CD4-positive, alpha-beta T cell (primary cell): ENCODE measurements at regions not wholly inside any gene's neighbourhood (a gene's known extent, or its start where the extent isn't known, plus 50 kb on each side); places are given as distances from the start of the nearest gene placed in this dataset.

Experiments
- ATAC-seq: fragments of 200-7000 bp; cut with Tn5 transposase; one replicate; pipeline ENCODE4 v1.10.0; 2022; ENCODE audit warnings: mild to moderate bottlenecking; ENCODE audit not compliant: poor library complexity
- CTCF ChIA-PET: fragments of 350-600 bp; sonication (Branson Sonifier 250); formaldehyde crosslinking; loops from one replicate; lab custom pipeline; 2021; ENCODE audit warnings: antibody characterized with exemption, inconsistent platforms; lab: Charles Lee
- POLR2A ChIA-PET: fragments of 350-600 bp; sonication (Branson Sonifier 250); formaldehyde crosslinking; loops from one replicate; lab custom pipeline; 2021; ENCODE audit warnings: antibody characterized with exemption, inconsistent platforms; lab: Charles Lee
- DNase-seq, 14 experiments: peaks; one replicate each; pipeline ENCODE4 v3.0.0-alpha.2; 2013 to 2020; ENCODE audit warnings: mixed read lengths in 2 of 14
- H3K27ac ChIP-seq, 2 donors: one replicate each; pipeline versions ENCODE4 v1.5.1 to v1.7.0; 2013; ENCODE audit warnings: low read length in 2 of 2, low read depth in 1 of 2, mild to moderate bottlenecking in 1 of 2
- H3K27me3 ChIP-seq, 2 experiments: 1 replicate in 1 of 2; 2 replicates in 1 of 2; pipeline versions ENCODE4 v1.6.1 to v1.7.0; 2013; ENCODE audit warnings: low read length in 2 of 2, control low read depth in 1 of 2, mild to moderate bottlenecking in 1 of 2, moderate library complexity in 1 of 2; ENCODE audit not compliant: insufficient read depth in 2 of 2, control insufficient read depth in 1 of 2
- H3K36me3 ChIP-seq: one replicate; pipeline ENCODE4 v1.6.1; 2013; ENCODE audit warnings: low read length, control low read depth; ENCODE audit not compliant: insufficient read depth
- H3K4me1 ChIP-seq: one replicate; pipeline ENCODE4 v1.6.1; 2013; ENCODE audit warnings: low read length, control low read depth; ENCODE audit not compliant: insufficient read depth
- H3K4me3 ChIP-seq: one replicate; pipeline ENCODE4 v1.5.1; 2013; ENCODE audit warnings: mild to moderate bottlenecking, low read length, moderate library complexity
- H3K9me3 ChIP-seq, 2 experiments: 1 replicate in 1 of 2; 2 replicates in 1 of 2; pipeline versions ENCODE4 v1.6.1 to v1.7.0; 2013; ENCODE audit warnings: low read length in 2 of 2, mild to moderate bottlenecking in 2 of 2, control low read depth in 1 of 2, moderate library complexity in 1 of 2; ENCODE audit not compliant: control insufficient read depth in 1 of 2, insufficient read depth in 1 of 2
- H3K27ac Mint-ChIP-seq: one replicate; pipeline ENCODE4 v1.8.0; 2020; ENCODE audit warnings: mixed read lengths
- H3K27me3 Mint-ChIP-seq: one replicate; pipeline ENCODE4 v1.8.0; 2021; ENCODE audit warnings: mixed read lengths
- H3K36me3 Mint-ChIP-seq: one replicate; pipeline ENCODE4 v1.8.0; 2021; ENCODE audit warnings: low read depth, mixed read lengths
- H3K4me1 Mint-ChIP-seq: one replicate; pipeline ENCODE4 v1.8.0; 2021; ENCODE audit warnings: low read depth, mixed read lengths
- H3K4me3 Mint-ChIP-seq: one replicate; pipeline ENCODE4 v1.8.0; 2020; ENCODE audit warnings: mild to moderate bottlenecking, mixed read lengths
- H3K9me3 Mint-ChIP-seq: one replicate; pipeline ENCODE4 v1.8.0; 2020; ENCODE audit warnings: mixed read lengths
- intact Hi-C, 2 experiments: fragments of 100-400 bp; cut with DNase I in 1 of 2; cut with micrococcal nuclease in 1 of 2; formaldehyde crosslinking; loops; one replicate each; pipeline versions ENCODE4 v1.15.1 to v1.9.0; 2023 to 2025; cut with DNase I, micrococcal nuclease
- TF ChIP-seq, protein P1 (sequence below): fragments of 200-600 bp; IDR thresholded peaks from one replicate; pipeline ENCODE4 v1.8.0; 2022; ENCODE audit warnings: antibody characterized with exemption, mild to moderate bottlenecking

DNA sequence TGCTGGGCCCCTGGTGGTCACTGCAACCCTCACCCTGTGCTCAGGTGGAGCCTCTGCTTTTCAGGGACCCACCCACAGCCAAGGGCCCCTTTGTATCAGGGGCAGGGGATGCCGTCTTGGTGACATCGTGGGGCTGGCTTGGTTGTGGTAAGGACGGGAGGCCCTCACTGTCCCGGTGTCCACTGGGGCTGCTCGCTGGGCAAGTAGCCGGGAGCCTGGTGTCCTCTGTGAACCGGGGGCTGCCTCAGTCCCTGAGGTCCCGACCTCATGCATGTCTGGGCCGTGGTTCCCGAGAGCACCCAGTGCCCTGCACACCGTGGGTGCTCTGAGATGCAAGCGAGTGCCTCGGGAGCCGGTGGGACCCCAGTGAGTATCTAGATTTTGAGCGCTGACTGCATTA lies 56.0 kb upstream of the TTC34 start:
- H3K27ac ChIP-seq = no peak overlapping the region
- no peak overlapping the region for H3K4me3 ChIP-seq
- Mint-ChIP-seq H3K4me1 (no peaks in the 10 kb centered on the region), H3K9me3 (no peaks in the 10 kb centered on the region), H3K27ac (no peak overlapping the region), H3K36me3 (no peaks in the 10 kb centered on the region), H3K4me3 (no peak overlapping the region), H3K27me3 (no peaks in the 10 kb centered on the region)
- H3K9me3 ChIP-seq = peaks cover 0 to 20% of the 10 kb centered on the region in 2 experiments
- ChIA-PET CTCF (no interaction called here), POLR2A (no interaction called here)
- no peaks in the 10 kb centered on the region for H3K36me3 ChIP-seq
- TF ChIP-seq, protein P1, sequence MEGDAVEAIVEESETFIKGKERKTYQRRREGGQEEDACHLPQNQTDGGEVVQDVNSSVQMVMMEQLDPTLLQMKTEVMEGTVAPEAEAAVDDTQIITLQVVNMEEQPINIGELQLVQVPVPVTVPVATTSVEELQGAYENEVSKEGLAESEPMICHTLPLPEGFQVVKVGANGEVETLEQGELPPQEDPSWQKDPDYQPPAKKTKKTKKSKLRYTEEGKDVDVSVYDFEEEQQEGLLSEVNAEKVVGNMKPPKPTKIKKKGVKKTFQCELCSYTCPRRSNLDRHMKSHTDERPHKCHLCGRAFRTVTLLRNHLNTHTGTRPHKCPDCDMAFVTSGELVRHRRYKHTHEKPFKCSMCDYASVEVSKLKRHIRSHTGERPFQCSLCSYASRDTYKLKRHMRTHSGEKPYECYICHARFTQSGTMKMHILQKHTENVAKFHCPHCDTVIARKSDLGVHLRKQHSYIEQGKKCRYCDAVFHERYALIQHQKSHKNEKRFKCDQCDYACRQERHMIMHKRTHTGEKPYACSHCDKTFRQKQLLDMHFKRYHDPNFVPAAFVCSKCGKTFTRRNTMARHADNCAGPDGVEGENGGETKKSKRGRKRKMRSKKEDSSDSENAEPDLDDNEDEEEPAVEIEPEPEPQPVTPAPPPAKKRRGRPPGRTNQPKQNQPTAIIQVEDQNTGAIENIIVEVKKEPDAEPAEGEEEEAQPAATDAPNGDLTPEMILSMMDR = no peak
- no peak for ATAC-seq
- intact Hi-C loops = no loop called here
- H3K27me3 ChIP-seq = no peaks in the 10 kb centered on the region
- no peaks in the 10 kb centered on the region for H3K4me1 ChIP-seq
- no peak for DNase-seq

DNA sequence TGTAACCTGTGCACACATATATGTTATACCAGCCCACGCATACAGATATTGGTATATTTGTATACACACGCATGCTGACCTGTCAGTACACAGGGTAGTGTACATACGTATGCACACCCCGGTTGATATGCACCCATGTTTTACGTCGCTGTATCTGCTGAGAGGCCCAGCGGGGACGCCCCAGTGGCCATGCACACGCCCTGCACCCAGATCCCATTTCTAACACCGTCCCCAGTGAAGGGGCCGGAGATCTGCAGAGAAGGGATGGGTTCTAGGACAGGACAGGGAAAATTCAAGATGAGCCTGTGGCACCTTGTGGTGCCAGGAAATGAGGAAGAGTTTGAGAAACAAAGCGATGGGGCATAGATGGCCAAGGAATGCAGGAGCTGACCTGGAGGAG lies 57.2 kb upstream of the TTC34 start:
- no peaks in the 10 kb centered on the region for H3K27me3 ChIP-seq
- Mint-ChIP-seq H3K36me3 (no peaks in the 10 kb centered on the region), H3K27me3 (no peaks in the 10 kb centered on the region), H3K27ac (no peak overlapping the region), H3K4me1 (no peaks in the 10 kb centered on the region), H3K4me3 (no peak overlapping the region), H3K9me3 (no peaks in the 10 kb centered on the region)
- H3K4me1 ChIP-seq = peaks cover 11% of the 10 kb centered on the region
- no peak overlapping the region for H3K27ac ChIP-seq
- POLR2A ChIA-PET = no interaction called here
- H3K9me3 ChIP-seq = peaks cover 0 to 20% of the 10 kb centered on the region in 2 experiments
- H3K36me3 ChIP-seq = no peaks in the 10 kb centered on the region
- TF ChIP-seq, protein P1 = no peak
- H3K4me3 ChIP-seq = no peak overlapping the region
- no peak for ATAC-seq
- intact Hi-C loops = no loop called here
- no peak for DNase-seq
- CTCF ChIA-PET = no interaction called here

DNA sequence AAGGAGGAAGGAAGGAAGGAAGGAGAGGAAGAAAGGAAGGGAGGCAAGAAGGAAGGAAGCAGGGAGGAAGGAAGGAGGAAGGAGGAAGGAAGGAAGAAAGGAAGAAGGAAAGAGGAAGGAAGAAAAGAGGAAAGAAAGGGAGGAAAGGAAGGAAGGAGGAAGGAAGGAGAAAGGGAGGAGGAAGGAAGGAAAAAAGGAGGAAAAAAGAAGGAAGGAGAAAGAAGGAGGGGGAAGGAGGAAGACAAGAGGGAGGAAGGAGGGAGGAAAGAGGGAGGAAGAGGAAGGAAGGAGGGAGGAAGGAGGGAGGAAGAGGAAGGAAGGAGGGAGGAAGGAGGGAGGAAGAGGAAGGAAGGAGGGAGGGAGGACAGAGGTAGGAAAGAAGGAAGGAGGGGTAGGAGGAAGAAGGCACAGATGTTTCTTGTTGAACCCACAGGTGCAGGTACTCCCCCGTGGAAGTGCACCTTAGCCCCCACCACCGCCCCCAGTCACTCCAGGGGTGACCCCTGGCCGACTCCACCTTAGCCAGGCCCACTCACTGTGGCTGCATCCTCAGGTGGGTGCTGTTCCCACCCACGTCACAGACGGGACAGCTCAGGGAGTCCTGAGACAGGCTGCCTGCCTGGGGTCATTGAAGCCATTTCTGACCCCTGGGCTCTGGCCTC lies 57.9 kb upstream of the TTC34 start:
- Histone ChIP-seq H3K36me3 (no peaks in the 10 kb centered on the region), H3K27me3 (no peaks in the 10 kb centered on the region), H3K4me1 (peaks cover 17% of the 10 kb centered on the region), H3K9me3 (peaks cover 0 to 20% of the 10 kb centered on the region in 2 experiments), H3K27ac (no peak overlapping the region), H3K4me3 (no peak overlapping the region)
- TF ChIP-seq, protein P1 = no peak
- Mint-ChIP-seq H3K27me3 (no peaks in the 10 kb centered on the region), H3K36me3 (no peaks in the 10 kb centered on the region), H3K27ac (no peak overlapping the region), H3K9me3 (no peaks in the 10 kb centered on the region), H3K4me3 (no peak overlapping the region), H3K4me1 (no peaks in the 10 kb centered on the region)
- ChIA-PET POLR2A (no interaction called here), CTCF (no interaction called here)
- ATAC-seq = no peak
- DNase-seq = no peak
- intact Hi-C loops = no loop called here
